PC-9 (cell line): ENCODE measurements at regions not wholly inside any gene's neighbourhood (a gene's known extent, or its start where the extent isn't known, plus 50 kb on each side); places are given as distances from the start of the nearest gene placed in this dataset.

Source experiments
- CTCF ChIP-seq: fragments of 200-600 bp; sonication (generic); conservative IDR thresholded peaks from 2 replicates; pipeline ENCODE4 v1.6.1; 2017; ENCODE audit warnings: mixed run types, antibody characterized with exemption, mild to moderate bottlenecking, moderate library complexity
- EZH2 ChIP-seq: fragments of 200-600 bp; sonication (generic); IDR thresholded peaks from 2 replicates; pipeline ENCODE4 v1.8.0; 2017; ENCODE audit warnings: antibody characterized with exemption, low read depth

GRCh38 chr2:234695981-234696380, 199.1 kb upstream of the ARL4C start:
- TF ChIP-seq CTCF (no peak), EZH2 (no peak)
